ENCODE measurements at regions not wholly inside any gene's neighbourhood (a gene's known extent, or its start where the extent isn't known, plus 50 kb on each side); places are given as distances from the start of the nearest gene placed in this dataset.
"Not testable (repeated sequence)": the region's sequence is repeated elsewhere in the genome, so short reads cannot be mapped to it uniquely, and the experiment has no call there.

DNA sequence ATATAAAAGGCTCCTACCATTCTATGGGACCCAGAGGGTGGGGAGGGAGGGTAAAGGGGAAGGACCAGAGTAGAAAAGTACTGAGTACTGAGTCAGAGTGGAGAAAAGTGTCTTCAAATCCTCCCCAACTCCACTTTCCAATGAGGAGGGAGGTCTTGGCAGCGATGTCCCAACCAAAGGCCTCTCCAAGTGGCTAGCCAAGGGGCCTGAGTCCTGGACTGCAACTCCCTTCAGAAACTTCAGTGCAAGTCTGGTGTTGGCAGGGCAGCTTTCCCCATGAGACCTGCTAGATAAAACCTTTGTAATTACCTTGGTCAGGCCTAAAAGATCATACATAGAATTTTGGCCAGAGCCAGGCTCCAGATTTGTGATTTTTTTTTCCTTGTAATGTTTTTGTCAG lies 111.3 kb upstream of the TNPO1 start:
- H3K36me3 Mint-ChIP-seq (ENCODE audit: low read depth) = no peaks in the 10 kb centered on the region
- no peaks in the 10 kb centered on the region for H3K9me3 Mint-ChIP-seq
- H3K4me3 Mint-ChIP-seq = no peak overlapping the region
- H3K27me3 Mint-ChIP-seq = peaks cover 5% of the 10 kb centered on the region
- ChIA-PET CTCF (no interaction called here), POLR2A (no interaction called here)
- H3K4me1 Mint-ChIP-seq = no peaks in the 10 kb centered on the region
- no peak for DNase-seq
- no peak overlapping the region for H3K27ac Mint-ChIP-seq

DNA sequence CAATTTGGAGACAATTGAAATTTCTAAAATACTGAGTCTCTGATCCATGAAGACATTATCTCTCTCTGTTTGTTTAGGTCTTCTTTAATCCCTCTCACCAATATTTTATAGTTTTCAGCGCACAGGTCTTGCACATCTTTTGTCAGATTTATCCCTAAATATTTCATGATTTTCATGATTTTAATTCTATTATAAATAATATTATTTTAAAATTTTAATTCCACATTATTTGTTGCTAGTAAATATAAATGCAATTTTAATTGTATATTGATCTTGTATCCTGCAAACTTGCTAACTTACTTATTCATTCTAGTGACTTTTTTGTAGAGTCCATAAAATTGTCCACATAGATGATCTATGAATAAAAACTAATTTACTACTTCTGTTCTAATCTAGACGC lies 112.6 kb upstream of the TNPO1 start:
- ChIA-PET CTCF (no interaction called here), POLR2A (no interaction called here)
- peaks cover 9% of the 10 kb centered on the region for H3K27me3 Mint-ChIP-seq
- no peak overlapping the region for H3K4me3 Mint-ChIP-seq
- DNase-seq = no peak
- H3K4me1 Mint-ChIP-seq = no peaks in the 10 kb centered on the region
- no peak overlapping the region for H3K27ac Mint-ChIP-seq
- H3K36me3 Mint-ChIP-seq (ENCODE audit: low read depth) = no peaks in the 10 kb centered on the region
- H3K9me3 Mint-ChIP-seq = no peaks in the 10 kb centered on the region

DNA sequence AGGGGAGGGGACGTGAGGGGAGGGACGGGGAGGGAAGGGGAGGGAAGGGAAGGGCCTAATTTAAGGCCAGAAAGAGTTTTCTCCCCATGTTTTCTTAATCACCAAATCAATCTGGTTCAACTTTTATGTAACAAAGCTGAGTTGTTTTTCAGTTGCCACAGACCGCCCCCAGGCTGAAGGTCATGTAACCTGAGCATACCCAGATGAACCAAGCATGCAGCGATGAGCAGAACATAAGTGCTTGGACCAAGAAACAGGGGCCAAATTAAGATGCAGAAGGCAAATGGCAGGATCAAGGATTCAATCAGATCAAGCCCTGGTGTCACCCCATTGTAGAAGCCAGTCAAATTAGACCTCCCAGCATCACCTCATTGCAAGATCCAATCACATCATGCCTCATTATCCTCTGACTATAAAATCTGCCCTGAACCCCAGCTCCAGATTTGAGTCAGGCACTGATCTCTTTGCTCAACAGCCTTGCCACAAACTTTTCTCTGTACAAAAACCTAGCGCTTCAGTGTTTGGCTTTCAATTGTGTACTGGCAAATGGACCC lies 113.5 kb upstream of the TNPO1 start:
- ChIA-PET POLR2A (no interaction called here), CTCF (no interaction called here)
- no peaks in the 10 kb centered on the region for H3K9me3 Mint-ChIP-seq
- DNase-seq = no peak
- no peaks in the 10 kb centered on the region for H3K36me3 Mint-ChIP-seq (ENCODE audit: low read depth)
- H3K27ac Mint-ChIP-seq = no peak overlapping the region
- H3K4me3 Mint-ChIP-seq = no peak overlapping the region
- no peaks in the 10 kb centered on the region for H3K4me1 Mint-ChIP-seq
- peaks cover 11% of the 10 kb centered on the region for H3K27me3 Mint-ChIP-seq

- H3K36me3 Mint-ChIP-seq (ENCODE audit: low read depth); POLR2A ChIA-PET; DNase-seq; H3K9me3 Mint-ChIP-seq; H3K4me1 Mint-ChIP-seq; H3K4me3 Mint-ChIP-seq; H3K27ac Mint-ChIP-seq; CTCF ChIA-PET: not testable (repeated sequence)
- H3K27me3 Mint-ChIP-seq = peaks cover 13% of the 10 kb centered on the region
These were observed 114.4 kb upstream of the TNPO1 start for GRCh38 chr5:72702105-72702504.

DNA sequence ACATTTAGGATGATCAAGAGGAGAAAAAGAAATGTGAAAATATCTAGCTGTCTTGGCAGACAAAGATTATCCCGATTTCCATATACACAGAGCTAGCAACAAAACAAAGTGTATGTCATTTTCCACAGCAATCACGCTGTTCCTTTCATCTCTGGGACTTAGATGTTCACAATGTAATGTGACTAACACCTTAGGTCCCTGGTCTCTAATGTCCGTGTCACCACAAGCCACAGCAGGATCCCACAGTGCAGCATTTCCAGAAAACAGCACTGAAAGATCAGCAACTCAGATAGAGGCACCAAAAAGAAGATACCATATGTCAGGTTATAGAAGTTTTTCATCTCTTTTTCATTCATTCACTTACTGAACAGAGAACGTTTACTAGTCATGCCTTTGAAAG lies 118.0 kb upstream of the TNPO1 start:
- ChIA-PET CTCF (no interaction called here), POLR2A (no interaction called here)
- Mint-ChIP-seq H3K36me3 (ENCODE audit: low read depth) (no peaks in the 10 kb centered on the region), H3K27me3 (peaks cover 22% of the 10 kb centered on the region), H3K4me3 (no peak overlapping the region), H3K27ac (no peak overlapping the region), H3K4me1 (no peaks in the 10 kb centered on the region), H3K9me3 (no peaks in the 10 kb centered on the region)
- DNase-seq = no peak

DNA sequence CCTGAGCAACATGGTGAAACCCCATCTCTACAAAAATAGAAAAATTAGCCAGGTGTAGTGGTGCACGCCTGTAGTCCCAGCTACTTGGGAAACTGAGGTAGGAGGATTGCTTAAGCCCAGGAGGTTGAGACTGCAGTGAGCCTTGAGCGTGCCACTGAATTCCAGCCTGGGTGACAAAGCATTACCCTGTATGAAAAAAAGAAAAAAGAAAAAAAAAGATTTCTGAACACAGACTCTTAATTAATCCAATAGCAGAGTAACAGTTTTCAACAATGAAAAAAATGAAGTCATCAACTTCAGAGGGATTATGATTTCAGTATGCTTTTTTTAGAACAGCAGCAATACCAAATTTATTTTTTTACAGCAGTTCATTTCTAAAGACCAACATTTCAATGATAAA lies 118.8 kb upstream of the TNPO1 start:
- Mint-ChIP-seq H3K4me1 (no peaks in the 10 kb centered on the region), H3K27ac (no peak overlapping the region), H3K4me3 (no peak overlapping the region), H3K27me3 (peaks cover 26% of the 10 kb centered on the region), H3K9me3 (no peaks in the 10 kb centered on the region), H3K36me3 (ENCODE audit: low read depth) (no peaks in the 10 kb centered on the region)
- ChIA-PET POLR2A (no interaction called here), CTCF (no interaction called here)
- DNase-seq = no peak

DNA sequence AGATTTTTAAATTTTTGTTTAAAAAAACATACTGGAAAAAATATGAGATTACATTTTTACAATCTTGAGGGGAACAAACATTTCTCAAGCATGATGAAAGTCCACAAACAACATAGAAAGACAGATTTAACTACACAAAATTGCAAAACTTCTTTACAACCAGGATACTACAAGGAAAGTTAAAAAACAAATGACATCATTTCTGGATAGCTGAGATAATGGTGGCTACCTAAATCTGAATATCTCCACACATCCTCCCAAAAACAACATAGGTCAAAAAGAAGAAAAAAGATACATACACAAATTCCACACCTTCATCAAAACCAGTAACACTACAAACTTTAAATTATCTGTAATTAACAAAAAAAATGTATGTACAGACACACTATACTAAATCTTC lies 120.8 kb upstream of the TNPO1 start:
- DNase-seq = no peak
- POLR2A ChIA-PET = no interaction called here
- H3K27me3 Mint-ChIP-seq = peaks cover 36% of the 10 kb centered on the region
- H3K27ac Mint-ChIP-seq = no peak overlapping the region
- H3K4me1 Mint-ChIP-seq = no peaks in the 10 kb centered on the region
- no peak overlapping the region for H3K4me3 Mint-ChIP-seq
- no peaks in the 10 kb centered on the region for H3K9me3 Mint-ChIP-seq
- CTCF ChIA-PET = no interaction called here
- no peaks in the 10 kb centered on the region for H3K36me3 Mint-ChIP-seq (ENCODE audit: low read depth)

DNA sequence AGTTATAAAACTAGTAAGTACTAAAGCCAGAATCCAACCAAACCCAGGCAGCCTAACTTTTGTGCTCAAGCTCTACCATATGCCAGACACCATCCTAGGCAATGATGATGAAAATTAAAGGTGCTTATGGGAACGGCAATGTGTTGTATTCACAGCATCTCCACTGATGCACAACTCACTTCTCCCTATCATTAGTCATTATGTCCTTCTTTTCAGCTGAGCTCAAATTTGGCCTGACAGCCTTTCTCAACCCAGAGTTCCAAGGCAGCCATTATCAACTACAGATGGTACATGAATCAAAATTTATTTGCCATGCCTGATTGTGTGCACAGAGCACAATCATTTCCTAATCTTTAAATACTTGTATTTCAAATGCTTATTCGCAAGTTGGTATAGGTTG lies 121.6 kb upstream of the TNPO1 start:
- ChIA-PET CTCF (no interaction called here), POLR2A (no interaction called here)
- Mint-ChIP-seq H3K4me1 (no peaks in the 10 kb centered on the region), H3K4me3 (no peak overlapping the region), H3K27me3 (peaks cover 34% of the 10 kb centered on the region), H3K9me3 (no peaks in the 10 kb centered on the region), H3K27ac (no peak overlapping the region), H3K36me3 (ENCODE audit: low read depth) (no peaks in the 10 kb centered on the region)
- no peak for DNase-seq

DNA sequence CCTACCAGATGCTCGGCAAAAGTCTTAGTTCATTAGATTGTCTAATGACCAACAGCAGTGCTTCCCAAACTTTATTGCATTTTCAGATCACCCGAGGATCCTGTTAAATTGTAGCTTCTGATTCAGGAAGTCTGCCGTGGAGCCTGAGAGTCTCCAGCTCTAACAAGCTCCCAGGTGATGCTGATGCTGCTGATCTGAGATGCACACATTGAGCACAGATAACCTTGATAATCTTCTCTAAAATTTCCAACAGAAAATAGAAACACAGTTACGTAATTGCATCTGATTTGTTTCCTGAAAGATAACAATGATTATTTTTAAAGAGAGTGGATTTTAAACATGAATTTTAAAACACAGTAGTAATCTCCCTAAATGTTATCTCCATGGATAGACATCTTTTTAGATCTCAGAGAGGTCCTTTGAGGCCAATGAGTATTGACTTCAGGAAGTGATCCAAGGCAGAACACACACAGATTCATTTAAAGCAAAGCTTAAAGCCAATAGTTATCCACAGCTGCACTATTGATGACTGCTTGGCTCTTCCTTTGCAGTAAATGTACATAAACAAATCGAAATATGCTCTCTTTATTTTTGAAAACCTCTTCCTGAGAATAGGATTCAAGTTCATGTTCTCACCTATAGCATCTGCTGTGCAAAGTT lies 122.8 kb upstream of the TNPO1 start:
- Mint-ChIP-seq H3K36me3 (ENCODE audit: low read depth) (no peaks in the 10 kb centered on the region), H3K4me1 (no peaks in the 10 kb centered on the region), H3K27me3 (peaks cover 34% of the 10 kb centered on the region), H3K4me3 (no peak overlapping the region), H3K27ac (no peak overlapping the region), H3K9me3 (no peaks in the 10 kb centered on the region)
- ChIA-PET CTCF (no interaction called here), POLR2A (no interaction called here)
- DNase-seq = no peak

GRCh38 chr5:72692651-72693442 lies 123.6 kb upstream of the TNPO1 start:
- DNase-seq = no peak
- ChIA-PET POLR2A (no interaction called here), CTCF (no interaction called here)
- no peaks in the 10 kb centered on the region for H3K9me3 Mint-ChIP-seq
- no peak overlapping the region for H3K27ac Mint-ChIP-seq
- H3K4me3 Mint-ChIP-seq = no peak overlapping the region
- H3K4me1 Mint-ChIP-seq = no peaks in the 10 kb centered on the region
- H3K36me3 Mint-ChIP-seq (ENCODE audit: low read depth) = no peaks in the 10 kb centered on the region
- H3K27me3 Mint-ChIP-seq = peaks cover 32% of the 10 kb centered on the region

DNA sequence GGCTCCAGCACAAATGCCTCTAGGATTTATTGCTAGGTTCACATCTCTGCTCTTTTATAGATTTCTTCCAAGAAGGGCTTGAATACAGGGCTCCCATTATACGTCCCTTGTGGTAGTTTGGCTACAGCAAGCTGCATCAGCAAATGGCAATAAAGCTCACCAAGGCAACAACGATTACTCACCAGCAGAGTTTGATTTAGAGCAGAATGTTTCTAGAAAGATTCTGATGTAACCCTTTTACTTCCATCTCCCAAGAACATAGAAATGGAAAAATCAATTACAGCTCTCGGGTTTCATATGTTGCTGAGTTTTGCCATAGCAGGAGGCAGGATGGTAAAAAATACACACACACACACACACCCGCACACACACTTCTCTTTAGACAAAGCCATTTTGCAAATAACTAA lies 124.2 kb upstream of the TNPO1 start:
- Mint-ChIP-seq H3K4me3 (no peak overlapping the region), H3K36me3 (ENCODE audit: low read depth) (no peaks in the 10 kb centered on the region), H3K9me3 (no peaks in the 10 kb centered on the region), H3K4me1 (no peaks in the 10 kb centered on the region), H3K27ac (no peak overlapping the region), H3K27me3 (peaks cover 34% of the 10 kb centered on the region)
- CTCF ChIA-PET = interaction anchor here (1.5 kb wide), 1 partner anchor 24 kb away, joined by 3 read pairs; no protein-coding TSS in a partner anchor
- POLR2A ChIA-PET = no interaction called here
- DNase-seq = no peak

GRCh38 chr5:72691751-72692150 lies 124.7 kb upstream of the TNPO1 start:
- DNase-seq = no peak
- H3K4me3 Mint-ChIP-seq = no peak overlapping the region
- POLR2A ChIA-PET = no interaction called here
- CTCF ChIA-PET = interaction anchor here (1.5 kb wide), 1 partner anchor 24 kb away, joined by 3 read pairs; no protein-coding TSS in a partner anchor
- peaks cover 33% of the 10 kb centered on the region for H3K27me3 Mint-ChIP-seq
- H3K4me1 Mint-ChIP-seq = no peaks in the 10 kb centered on the region
- H3K9me3 Mint-ChIP-seq = no peaks in the 10 kb centered on the region
- H3K27ac Mint-ChIP-seq = no peak overlapping the region
- no peaks in the 10 kb centered on the region for H3K36me3 Mint-ChIP-seq (ENCODE audit: low read depth)

- DNase-seq = no peak
- no peak overlapping the region for H3K27ac Mint-ChIP-seq
- POLR2A ChIA-PET = no interaction called here
- H3K27me3 Mint-ChIP-seq = peaks cover 27% of the 10 kb centered on the region
- H3K4me3 Mint-ChIP-seq = no peak overlapping the region
- H3K4me1 Mint-ChIP-seq = no peaks in the 10 kb centered on the region
- H3K36me3 Mint-ChIP-seq (ENCODE audit: low read depth) = no peaks in the 10 kb centered on the region
- H3K9me3 Mint-ChIP-seq = no peaks in the 10 kb centered on the region
- CTCF ChIA-PET = no interaction called here
These were observed 127.5 kb upstream of the TNPO1 start for GRCh38 chr5:72688916-72689315.

DNA sequence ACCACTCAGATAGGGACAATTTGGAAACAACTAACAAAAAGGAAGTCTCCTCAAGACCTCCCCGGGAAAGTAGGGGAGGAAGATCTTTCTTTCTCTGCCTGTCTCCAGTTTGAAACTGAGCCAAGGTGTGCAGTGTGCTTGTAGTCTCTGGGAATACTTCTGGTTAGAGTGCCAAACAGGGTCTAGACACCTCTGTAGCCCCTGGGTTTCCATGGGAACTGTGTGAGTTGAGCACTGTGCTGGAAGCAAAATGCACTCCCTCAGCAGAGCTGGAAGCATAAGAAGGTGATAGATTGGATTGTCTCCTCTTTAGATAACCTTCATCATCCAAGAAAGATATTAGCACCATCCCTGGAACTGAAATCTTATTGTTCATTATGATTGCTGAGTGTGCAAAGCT lies 129.2 kb upstream of the TNPO1 start:
- no peaks in the 10 kb centered on the region for H3K9me3 Mint-ChIP-seq
- H3K4me1 Mint-ChIP-seq = no peaks in the 10 kb centered on the region
- no peak for DNase-seq
- no peak overlapping the region for H3K4me3 Mint-ChIP-seq
- H3K27ac Mint-ChIP-seq = no peak overlapping the region
- ChIA-PET CTCF (no interaction called here), POLR2A (no interaction called here)
- peaks cover 23% of the 10 kb centered on the region for H3K27me3 Mint-ChIP-seq
- no peaks in the 10 kb centered on the region for H3K36me3 Mint-ChIP-seq (ENCODE audit: low read depth)

Data from activated CD4-positive, alpha-beta T cell treated with anti-CD3 and anti-CD28 coated beads, Interleukin-2, amount 10 ng/mL, durations not matched to agents 7 days and 5 days (primary cell).